GM12878 (cell line): ENCODE measurements at regions not wholly inside any gene's neighbourhood (a gene's known extent, or its start where the extent isn't known, plus 50 kb on each side); places are given as distances from the start of the nearest gene placed in this dataset.

Source experiments
- EZH2 ChIP-seq: IDR thresholded peaks from 2 replicates; pipeline ENCODE4 v1.6.1; 2012; ENCODE audit warnings: low read depth, mild to moderate bottlenecking, control low read depth, inconsistent platforms, low read length, borderline replicate concordance; ENCODE audit not compliant: control insufficient read depth
- FOXM1 ChIP-seq: IDR thresholded peaks from 2 replicates; pipeline ENCODE4 v1.6.1; 2012; ENCODE audit warnings: low read depth, mild to moderate bottlenecking, inconsistent platforms, low read length, moderate library complexity
- KDM1A ChIP-seq: fragments of 200-600 bp; sonication (generic); IDR thresholded peaks from 2 replicates; pipeline ENCODE4 v1.6.1; 2016; ENCODE audit warnings: borderline replicate concordance
- MAX ChIP-seq: IDR thresholded peaks from 2 replicates; pipeline ENCODE4 v1.6.1; 2012; ENCODE audit warnings: low read depth, low read length, improper control_type of control experiment
- MYC ChIP-seq: IDR thresholded peaks from 2 replicates; pipeline ENCODE4 v1.6.1; 2011; ENCODE audit warnings: mild to moderate bottlenecking, low read length, moderate library complexity, inconsistent platforms; ENCODE audit not compliant: insufficient read depth, insufficient replicate concordance, insufficient read length, severe bottlenecking
- NR2C2 ChIP-seq: IDR thresholded peaks from 2 replicates; pipeline ENCODE4 v1.6.1; 2011; ENCODE audit warnings: borderline replicate concordance, low read depth; ENCODE audit not compliant: control insufficient read depth, insufficient read length
- POLR2A ChIP-seq: IDR thresholded peaks from 2 replicates; pipeline ENCODE4 v1.6.1; 2011; ENCODE audit warnings: low read depth, mild to moderate bottlenecking, low read length
- REST ChIP-seq: IDR thresholded peaks from 2 replicates; pipeline ENCODE4 v1.6.1; 2012; ENCODE audit warnings: mild to moderate bottlenecking, low read depth, low read length
- RUNX3 ChIP-seq: IDR thresholded peaks from 2 replicates; pipeline ENCODE4 v1.6.1; 2012; ENCODE audit warnings: low read length, inconsistent platforms
- SUZ12 ChIP-seq: fragments of 200-600 bp; sonication (generic); IDR thresholded peaks from one replicate; pipeline ENCODE4 v1.6.1; 2018; ENCODE audit warnings: antibody characterized with exemption, mild to moderate bottlenecking; ENCODE audit not compliant: unreplicated experiment
- ZNF24 ChIP-seq: fragments of 450-650 bp; IDR thresholded peaks from 2 replicates; pipeline ENCODE4 v1.6.1; 2017; ENCODE audit warnings: antibody characterized with exemption, mild to moderate bottlenecking
- TF ChIP-seq, protein P1 (sequence below), 3 experiments: IDR thresholded peaks in 2 of 3; conservative IDR thresholded peaks in 1 of 3; 2 replicates each; pipeline ENCODE4 v1.5.1; 2011; ENCODE audit warnings: low read depth in 3 of 3, low read length in 3 of 3, mild to moderate bottlenecking in 3 of 3, control low read depth in 2 of 3, moderate library complexity in 2 of 3, inconsistent platforms in 1 of 3, mixed read lengths in 1 of 3; ENCODE audit not compliant: control insufficient read depth in 2 of 3, insufficient read depth in 1 of 3; ENCODE audit errors: extremely low read depth in 1 of 3

DNA sequence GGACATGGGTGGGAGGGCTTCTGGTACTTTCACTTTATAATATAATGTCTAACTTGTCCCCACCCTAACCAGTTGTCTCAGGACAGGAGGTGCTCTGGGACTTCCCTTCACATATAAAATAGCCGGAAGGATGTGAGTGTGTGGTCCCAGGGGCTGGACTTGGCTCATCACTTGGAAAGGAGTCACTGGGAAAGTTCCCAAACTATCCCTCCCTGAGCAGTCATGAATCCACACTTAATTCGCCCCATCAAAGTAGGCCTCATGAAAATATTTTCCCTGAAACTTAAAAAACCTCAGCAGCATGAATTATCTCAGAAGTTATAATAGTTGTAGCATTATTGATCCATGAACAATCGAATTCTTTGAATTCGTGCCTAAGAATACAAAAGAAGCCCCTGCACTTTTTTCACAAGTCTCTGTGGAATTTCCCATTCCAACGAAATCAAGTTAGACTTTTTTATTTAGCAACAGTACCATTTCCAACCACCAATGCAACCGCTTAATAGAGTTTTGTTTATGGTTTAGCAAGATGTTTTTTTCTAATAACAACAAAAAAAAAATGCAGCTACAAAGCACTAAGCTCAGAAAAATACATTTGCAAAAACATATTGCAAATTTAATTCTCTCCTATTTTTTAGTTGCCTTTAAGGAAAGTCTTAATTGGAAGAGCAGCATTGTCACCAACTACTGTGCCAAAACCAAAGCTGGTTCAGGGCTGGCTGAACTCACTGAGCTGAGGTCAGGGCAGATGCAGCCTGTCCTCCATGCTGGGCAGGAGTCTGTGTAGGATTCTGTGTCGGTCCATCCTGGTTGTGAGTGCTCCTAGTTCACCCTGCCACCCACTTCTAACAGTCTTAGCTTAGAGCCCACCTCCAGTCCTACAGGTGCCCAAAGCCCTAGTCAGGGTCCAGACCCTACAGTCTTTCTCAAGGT, 68.8 kb upstream of the SPTBN1 start:
- TF ChIP-seq, protein P1, sequence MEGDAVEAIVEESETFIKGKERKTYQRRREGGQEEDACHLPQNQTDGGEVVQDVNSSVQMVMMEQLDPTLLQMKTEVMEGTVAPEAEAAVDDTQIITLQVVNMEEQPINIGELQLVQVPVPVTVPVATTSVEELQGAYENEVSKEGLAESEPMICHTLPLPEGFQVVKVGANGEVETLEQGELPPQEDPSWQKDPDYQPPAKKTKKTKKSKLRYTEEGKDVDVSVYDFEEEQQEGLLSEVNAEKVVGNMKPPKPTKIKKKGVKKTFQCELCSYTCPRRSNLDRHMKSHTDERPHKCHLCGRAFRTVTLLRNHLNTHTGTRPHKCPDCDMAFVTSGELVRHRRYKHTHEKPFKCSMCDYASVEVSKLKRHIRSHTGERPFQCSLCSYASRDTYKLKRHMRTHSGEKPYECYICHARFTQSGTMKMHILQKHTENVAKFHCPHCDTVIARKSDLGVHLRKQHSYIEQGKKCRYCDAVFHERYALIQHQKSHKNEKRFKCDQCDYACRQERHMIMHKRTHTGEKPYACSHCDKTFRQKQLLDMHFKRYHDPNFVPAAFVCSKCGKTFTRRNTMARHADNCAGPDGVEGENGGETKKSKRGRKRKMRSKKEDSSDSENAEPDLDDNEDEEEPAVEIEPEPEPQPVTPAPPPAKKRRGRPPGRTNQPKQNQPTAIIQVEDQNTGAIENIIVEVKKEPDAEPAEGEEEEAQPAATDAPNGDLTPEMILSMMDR (IDR thresholded peaks at IDR 0.05 in 2 of 3, conservative IDR thresholded peaks at IDR 0.05 in 1 of 3; ENCODE audit: control insufficient read depth in 2 of 3, extremely low read depth in 1 of 3, insufficient read depth in 1 of 3, low read depth in 3 of 3, low read length in 3 of 3) = no peak
- TF ChIP-seq POLR2A = no peak
- no peak for TF ChIP-seq EZH2
- TF ChIP-seq ZNF24 = no peak
- TF ChIP-seq REST = no peak
- no peak for TF ChIP-seq NR2C2
- TF ChIP-seq KDM1A = no peak
- TF ChIP-seq MAX = no peak
- TF ChIP-seq SUZ12 = no peak
- no peak for TF ChIP-seq FOXM1
- no peak for TF ChIP-seq RUNX3
- no peak for TF ChIP-seq MYC
